B cell (primary cell): ENCODE measurements at regions not wholly inside any gene's neighbourhood (a gene's known extent, or its start where the extent isn't known, plus 50 kb on each side); places are given as distances from the start of the nearest gene placed in this dataset.

ENCODE experiments used
- EZH2 ChIP-seq: IDR thresholded peaks from 2 replicates; pipeline ENCODE4 v1.6.1; 2012; ENCODE audit warnings: borderline replicate concordance, low read depth, mild to moderate bottlenecking, moderate library complexity, low read length; ENCODE audit not compliant: insufficient read depth, poor library complexity, severe bottlenecking
- TF ChIP-seq, protein P1 (sequence below): fragments of 200-600 bp; IDR thresholded peaks from one replicate; pipeline ENCODE4 v1.8.0; 2022; ENCODE audit warnings: antibody characterized with exemption, mild to moderate bottlenecking

DNA sequence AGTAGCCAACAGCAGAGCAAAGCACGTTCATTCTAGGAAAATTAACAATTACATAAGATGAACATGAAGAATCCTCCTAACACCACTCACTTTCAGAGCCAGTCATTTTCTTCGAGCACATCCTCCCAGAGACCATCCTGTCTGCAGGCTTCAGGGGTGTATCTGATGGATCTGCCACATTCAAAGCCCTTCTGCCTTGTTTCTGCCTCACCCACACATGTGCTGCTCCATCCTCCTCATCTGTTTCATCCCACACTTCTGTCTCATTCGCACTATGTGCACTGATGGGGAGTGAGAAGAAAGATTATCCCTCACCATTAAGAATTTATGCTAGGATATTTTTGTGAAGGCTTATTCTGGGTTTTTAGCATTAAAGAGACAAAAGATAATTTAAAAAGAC lies 287.9 kb upstream of the PKDCC start:
- TF ChIP-seq, protein P1, sequence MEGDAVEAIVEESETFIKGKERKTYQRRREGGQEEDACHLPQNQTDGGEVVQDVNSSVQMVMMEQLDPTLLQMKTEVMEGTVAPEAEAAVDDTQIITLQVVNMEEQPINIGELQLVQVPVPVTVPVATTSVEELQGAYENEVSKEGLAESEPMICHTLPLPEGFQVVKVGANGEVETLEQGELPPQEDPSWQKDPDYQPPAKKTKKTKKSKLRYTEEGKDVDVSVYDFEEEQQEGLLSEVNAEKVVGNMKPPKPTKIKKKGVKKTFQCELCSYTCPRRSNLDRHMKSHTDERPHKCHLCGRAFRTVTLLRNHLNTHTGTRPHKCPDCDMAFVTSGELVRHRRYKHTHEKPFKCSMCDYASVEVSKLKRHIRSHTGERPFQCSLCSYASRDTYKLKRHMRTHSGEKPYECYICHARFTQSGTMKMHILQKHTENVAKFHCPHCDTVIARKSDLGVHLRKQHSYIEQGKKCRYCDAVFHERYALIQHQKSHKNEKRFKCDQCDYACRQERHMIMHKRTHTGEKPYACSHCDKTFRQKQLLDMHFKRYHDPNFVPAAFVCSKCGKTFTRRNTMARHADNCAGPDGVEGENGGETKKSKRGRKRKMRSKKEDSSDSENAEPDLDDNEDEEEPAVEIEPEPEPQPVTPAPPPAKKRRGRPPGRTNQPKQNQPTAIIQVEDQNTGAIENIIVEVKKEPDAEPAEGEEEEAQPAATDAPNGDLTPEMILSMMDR = no peak
- TF ChIP-seq EZH2 = no peak
